A172 (cell line): ENCODE measurements at regions not wholly inside any gene's neighbourhood (a gene's known extent, or its start where the extent isn't known, plus 50 kb on each side); places are given as distances from the start of the nearest gene placed in this dataset.

ENCODE experiments used
- DNase-seq: peaks from one replicate; pipeline ENCODE4 v3.0.0-alpha.2; 2015; ENCODE audit warnings: low spot score

DNA sequence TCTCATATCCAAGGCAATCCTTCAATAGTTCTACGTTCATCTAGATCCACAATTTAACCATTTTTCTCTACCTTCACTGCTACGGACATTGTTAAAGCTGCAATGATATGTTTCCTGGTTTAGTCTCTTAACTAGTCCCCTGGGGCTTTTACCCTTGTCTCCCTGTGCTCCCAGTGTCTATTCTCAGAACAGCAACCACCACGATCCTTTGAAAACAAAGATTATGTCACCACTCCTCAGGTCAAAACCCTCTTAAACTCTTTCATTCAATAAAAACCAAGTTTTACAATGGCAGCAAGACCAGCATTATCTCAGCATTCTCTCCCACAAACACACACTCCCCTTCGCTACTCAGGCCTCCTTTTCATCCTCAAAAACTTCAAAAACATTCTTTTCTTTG is 298.2 kb upstream of the CHST9 start:
- DNase-seq: no peak

DNA sequence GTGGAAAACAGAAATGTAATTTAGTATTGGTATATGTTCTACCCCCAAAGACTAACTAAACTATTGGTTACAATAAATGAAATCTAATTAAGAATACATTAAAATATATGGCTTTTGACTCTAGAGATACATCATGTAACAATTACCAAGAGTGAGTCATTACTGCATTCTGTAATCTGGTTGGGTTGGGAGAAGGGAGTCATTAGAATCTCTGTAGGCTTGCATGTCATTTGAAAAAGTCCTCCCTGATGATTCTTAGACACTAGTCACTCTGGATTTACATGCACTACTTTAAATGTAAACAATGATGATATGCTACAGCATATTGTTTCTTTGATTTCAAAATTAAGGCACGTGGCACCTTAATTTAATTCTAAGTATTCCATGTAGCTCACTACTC is 293.4 kb upstream of the CHST9 start:
- no peak for DNase-seq

DNA sequence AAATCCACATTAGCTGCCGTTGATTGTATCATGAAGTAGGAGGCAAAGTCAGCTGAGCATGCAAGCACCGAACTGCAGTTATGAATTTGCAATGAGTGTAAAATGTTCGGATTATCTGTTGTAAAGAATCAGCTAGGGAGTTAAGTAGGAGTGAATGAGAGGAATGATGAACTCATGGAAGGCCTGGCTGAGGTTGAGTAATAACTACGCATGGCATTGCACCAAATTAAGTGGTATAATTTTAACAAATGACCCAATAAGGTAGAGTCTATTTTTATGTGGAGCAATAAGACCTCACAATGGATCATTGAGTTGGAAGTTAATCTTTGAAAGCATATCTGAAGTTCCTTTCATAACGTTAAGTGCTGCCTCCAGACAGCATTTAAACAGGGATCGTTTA is 288.2 kb upstream of the CHST9 start:
- DNase-seq: no peak

DNA sequence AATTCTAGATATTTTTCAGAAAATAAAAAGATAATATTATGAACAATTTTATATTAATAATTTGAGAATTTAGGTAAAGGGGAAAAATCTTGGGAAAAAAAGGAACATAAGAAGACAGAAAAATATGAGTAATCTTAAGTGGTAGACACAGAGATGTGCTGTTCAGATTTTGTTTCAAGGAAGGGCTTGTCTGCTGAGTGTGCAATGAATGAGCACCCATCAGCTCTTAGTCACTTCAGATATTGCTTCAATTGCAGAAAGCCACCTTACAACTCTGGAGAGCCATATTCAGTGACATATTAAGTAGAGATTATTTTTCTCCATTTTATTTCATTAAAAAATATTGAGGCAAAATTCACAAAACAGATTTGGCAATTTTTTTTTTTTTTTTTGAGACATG is 282.0 kb upstream of the CHST9 start:
- no peak for DNase-seq

DNA sequence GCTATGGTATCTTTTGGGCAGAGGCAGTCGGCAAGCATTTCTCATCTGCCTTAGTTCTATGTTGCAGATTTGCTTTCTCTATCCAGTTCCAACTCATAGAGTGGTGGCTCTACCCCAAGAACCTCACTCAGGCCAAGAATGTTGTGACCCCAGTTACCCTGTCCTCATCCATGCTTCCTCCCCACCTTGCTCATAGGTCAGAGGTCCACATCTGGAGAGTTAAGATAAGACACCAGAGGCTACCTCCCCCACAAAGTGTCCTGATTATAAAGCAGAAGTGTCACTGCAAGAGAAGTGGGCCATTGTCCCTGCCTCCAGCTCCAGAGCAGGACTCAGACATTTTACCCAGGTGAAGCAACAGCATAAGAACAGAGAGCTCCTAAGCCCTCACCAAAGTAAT is 276.8 kb upstream of the CHST9 start:
- DNase-seq: no peak

DNA sequence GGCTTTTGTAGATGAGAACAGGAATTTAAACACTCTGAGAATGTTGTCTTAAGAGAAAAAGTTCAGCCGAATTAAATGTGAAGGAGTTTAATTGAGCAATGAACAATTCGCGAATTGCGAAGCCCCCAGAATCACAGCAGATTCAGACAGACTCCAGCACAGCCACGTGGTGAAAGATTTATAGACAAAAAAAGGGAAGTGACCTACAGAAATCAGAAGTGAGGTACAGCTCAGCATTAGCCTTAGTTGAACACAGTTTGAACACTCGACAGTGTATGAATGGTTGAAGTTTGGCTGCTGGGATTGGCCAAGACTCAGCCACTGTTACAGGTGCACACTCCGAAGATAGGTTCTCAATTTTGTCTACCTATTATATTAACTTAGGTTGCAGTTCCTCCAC is 264.0 kb upstream of the CHST9 start:
- DNase-seq: no peak

DNA sequence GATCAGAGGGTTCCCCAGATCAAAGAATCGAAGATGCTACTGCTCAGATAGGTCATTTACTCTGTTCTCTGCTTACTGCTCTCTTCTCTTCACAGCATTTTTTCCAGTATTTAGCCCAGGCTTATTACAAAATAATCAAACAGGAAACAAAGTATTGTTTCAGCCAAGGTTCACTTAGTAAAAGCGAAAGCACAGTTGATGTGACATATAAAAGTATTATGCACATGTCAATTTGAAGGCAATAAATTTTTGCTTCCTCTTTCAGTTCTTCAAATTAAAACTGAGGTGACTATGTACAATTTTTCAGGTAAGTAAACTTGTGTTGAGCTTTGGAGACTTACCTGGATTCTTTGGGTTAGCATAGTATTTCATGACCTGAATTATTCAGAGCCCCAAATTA is 262.8 kb upstream of the CHST9 start:
- DNase-seq: no peak

DNA sequence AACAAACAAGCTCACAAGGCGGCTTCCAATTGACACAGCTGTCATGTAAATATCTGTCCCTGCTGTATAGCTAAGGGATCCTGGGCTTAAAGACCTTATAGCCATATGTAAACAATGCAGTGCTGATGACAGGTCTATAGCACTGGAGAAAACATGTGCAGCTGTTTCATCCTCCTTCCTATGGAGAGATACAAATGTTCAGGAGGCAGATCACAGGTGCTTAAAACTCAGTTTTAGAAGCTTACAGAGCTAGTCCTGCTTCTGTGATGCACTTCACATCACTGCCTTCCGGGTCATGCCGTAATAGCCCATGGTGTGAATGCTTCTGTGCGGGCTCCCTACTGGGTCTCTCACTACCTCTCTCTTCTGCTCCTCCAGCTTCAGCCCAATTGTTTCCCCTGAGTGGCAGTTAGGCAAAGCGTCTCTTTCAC is 262.4 kb upstream of the CHST9 start:
- DNase-seq: no peak

DNA sequence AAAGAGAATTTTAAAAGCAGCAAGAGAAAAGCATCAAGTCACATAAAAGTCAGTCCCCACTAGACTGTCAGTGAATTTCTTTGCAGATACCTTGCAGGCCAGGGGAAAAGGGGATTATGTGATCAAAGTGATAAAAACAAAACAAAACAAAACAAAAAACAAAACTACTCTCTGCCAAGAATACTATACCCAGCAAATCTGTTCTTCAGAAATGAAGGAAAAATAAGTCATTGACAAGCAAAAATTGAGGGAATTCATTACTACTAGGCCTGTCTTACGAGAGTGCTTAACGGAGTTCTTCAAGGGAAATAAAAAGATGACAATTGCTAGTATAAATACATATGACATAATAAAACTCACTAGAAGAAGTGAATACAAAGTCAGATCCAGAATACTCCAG is 245.5 kb upstream of the CHST9 start:
- DNase-seq: no peak

DNA sequence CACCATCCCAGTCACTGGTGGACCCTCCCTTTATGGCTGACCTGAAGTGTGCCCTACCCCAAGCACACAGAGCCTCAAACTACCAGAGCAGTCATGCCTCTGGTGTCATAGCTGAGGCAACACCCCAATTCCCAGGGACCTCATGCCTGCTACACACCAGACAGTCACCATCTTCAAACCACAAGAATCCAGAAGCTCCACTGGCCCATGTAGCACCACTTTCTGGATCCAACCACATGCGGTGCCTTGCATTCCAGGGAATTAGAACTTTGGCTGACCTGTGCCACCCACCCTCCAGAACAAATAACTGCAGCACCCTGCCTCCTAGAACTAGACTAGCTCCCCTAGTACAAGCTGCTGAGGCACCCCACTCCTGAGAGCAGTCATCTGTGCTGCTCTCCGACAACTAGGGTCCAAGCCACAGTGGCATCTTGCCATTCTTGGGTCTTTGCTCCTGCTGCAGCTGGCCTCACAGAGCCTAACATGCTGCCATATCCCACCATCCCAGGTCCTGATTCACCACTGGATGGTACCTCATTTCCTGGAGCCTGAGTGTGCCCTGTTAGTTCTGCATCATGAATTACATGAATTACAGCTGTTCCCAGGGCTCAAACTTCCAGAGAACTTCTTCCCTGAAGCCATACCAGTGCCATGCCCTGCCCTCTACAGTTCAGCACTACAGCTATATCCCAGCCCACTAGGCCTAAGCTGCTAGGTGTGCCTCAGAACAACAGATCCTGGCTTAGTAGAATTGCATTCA is 243.8 kb upstream of the CHST9 start:
- DNase-seq: no peak

DNA sequence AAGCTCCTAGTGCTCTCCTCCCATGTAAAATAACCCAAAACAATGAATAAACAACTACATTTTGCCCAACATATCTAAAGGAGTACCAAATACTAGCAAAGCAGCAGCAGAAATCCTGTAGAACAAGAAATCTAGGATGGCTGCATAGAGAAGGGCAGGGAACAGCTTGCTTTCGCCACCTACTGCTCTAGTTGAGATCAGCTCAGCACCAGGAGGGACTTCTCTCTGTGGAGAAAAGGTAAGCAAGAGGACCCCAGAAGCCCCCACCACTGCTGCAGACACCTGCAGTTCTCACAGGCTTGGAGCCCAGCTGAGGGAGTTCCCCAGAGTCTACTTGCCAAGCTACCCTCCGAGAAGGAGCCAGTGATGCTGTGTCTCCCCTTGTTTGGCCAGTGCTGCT is 243.0 kb upstream of the CHST9 start:
- DNase-seq: no peak

DNA sequence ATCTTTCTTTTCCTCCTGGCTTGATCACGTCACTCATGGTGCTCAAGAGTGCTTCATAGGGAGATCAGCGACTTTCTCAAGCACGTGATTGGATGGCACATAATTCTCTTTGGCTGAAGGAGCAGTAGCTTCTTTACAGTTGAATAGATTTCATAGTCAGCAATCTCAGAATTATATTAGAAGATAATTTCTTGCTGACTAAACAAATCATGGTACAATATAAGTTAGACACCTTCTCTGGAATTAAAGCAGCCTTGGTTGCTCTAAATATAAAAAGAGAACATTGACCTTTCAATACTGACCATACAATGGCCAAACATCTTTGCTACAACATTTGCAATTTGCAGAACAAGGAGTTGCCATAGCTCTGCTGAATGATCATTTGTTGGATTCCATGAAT is 238.5 kb upstream of the CHST9 start:
- no peak for DNase-seq

DNA sequence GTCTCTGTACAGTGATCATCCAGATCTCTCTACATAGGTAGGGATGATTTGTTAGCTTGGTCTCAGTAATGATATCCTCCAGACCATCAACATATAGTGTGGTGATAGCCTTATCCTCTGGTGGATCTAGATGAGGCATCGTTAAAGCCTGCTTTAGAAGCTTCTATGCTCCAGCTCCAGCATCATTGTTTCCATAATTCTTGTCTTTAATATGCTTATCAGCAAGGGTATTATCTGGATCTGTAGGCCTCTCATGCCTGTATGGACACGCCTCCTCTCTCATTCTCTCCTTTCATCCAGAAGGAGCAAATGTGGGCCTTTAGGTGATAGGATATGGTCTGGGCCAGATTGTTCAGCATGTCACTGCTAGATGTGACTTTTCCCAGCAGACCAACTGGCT is 234.5 kb upstream of the CHST9 start:
- DNase-seq: no peak

DNA sequence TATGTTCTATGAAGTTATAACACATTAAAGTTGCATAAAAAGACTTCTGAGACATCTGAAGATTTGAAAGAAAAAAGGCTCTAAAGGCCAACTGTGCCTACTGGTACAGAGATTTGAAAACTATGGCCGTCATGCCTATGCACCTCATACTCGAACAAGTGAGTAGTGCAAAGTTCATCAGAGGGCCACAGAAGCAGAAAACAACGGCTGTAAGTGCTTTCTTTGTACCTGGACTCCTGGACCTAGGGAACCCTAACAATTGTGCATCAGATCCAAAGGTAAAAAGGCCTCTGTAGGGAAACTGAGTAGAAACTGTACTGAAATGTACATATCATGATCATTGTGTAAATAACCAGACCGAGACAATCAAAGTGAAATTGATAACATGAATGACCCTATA is 230.4 kb upstream of the CHST9 start:
- DNase-seq: no peak

DNA sequence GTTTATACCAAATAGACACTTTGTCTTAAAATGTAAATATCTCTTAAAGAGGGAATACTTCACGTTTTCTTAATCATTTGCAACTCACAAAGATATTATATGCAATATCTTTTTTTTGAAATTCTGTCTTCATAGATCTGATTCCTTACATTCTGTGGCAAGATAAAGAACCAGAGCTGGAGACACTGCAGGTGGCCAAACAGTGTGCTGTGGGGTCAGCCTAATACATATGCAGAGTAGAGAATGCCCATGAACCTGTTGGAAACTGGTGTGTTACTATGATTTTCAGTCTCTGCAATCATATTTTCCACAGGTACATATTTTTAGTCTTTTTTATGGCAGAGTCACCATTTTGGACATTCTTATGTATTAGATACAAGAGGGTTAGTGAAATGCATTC is 229.6 kb upstream of the CHST9 start:
- no peak for DNase-seq

DNA sequence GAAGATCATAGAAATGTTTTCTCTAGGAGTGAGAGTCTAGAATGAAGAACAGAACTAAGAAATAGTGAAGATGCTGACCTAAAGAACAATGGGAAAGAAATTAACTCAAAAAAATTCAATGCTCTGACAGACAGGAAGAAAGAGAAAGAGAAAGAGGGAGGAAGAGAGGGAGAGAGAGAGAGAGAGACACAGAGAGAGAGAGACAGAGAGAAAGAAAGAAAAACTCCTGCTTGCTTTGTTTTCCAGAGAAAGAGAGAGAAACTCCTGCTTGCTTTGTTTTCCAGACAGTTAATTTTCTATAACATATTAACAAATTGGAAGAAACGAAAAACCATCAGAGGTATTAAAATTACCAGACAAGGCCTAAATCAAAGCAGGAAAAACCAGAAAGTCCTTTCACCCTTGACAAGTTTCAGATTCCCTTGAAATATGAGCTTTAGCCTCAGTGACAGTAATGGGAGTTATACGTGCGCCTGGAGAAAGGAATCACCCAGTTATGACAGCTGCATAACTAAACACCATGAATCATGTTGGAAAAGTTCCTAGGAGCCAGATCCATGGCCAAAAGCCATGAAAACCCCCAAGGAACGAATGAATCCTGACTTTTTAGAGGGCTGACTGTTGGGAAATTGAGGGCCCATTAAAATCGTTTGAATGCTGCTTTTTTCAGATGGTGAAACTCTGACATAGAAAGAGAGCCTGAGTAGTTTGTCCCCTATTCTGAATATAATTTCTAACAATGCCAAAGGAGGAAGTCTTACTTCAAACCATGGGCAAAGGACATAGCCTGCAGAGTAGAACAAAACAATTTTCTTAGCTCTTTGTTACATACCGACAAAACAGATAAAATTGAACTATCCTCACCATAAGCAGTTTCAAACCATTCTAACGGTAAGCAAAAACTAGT is 228.6 kb upstream of the CHST9 start:
- no peak for DNase-seq

DNA sequence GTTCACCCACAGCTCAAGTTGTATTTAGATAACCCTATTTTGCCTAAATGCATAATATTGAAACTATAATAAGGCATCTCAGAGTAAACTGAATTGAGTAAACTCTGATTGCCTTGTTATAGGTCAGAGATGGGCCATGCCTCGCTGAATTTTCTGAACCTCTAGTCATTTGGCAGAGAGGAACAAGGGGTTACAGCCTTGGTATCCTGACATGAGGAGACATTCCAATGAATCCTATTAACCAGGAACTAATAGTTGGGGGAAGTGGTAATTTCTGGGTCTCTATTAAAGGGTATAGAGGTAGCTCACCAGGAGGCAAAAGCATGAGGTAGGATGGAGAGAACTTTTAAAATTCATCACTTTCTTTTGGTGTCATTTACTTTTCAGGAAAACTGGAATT is 227.4 kb upstream of the CHST9 start:
- DNase-seq: no peak

DNA sequence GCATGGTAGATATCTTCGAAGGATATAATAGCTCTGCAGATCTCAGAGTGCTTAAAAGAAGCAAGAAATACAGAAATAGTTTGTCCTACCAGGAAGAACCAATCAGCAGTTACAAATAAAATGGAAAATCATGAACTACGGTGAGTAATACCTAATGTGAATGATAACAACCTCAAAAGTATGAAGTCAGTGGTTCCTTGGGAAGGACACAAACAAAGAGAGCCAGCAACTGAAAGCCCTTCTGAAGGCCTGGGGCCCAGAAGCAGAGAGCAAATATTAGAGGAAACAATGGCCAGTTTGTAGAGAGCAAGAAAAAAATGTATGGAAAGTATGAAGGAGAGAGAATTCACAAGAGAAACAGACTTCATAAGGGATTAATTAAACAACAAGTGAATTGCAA is 226.8 kb upstream of the CHST9 start:
- DNase-seq: no peak

DNA sequence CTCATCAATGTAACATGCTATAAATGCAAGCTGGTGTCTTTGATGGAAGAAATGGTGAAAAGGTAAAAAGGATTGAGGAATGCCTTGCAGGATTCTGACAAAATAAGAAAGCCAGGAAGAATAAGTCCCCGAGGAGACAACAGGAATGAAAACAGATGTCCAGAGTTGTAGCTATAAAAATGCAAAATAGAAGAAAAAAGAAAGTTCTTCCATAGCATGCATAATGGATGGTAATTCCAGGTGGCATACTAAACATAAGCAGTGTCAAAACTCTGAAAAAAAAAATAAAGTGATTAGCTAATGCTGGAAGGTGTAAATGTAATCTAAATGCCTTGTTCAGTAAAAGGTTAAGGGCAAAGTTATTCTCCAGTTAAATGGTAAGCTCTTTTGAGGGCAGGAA is 225.9 kb upstream of the CHST9 start:
- no peak for DNase-seq

DNA sequence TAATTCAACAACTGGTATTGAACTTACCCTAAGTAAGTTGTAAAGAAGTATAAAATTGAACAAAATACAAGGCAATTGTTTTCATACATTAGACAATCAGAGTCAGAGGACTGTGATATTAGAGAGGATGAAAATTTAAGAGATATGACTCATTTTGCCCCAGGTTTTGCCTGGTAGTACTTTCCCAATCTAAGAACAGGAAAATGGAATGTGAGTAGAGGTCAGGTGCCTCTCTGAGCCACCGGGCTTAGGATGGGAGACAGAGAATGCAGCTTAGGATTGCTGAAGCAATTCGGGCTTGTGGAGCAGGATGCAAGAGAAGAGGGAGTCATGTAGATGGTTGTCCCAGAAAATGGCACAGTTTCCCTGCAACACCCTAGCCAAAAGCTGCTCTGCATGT is 219.7 kb upstream of the CHST9 start:
- no peak for DNase-seq

DNA sequence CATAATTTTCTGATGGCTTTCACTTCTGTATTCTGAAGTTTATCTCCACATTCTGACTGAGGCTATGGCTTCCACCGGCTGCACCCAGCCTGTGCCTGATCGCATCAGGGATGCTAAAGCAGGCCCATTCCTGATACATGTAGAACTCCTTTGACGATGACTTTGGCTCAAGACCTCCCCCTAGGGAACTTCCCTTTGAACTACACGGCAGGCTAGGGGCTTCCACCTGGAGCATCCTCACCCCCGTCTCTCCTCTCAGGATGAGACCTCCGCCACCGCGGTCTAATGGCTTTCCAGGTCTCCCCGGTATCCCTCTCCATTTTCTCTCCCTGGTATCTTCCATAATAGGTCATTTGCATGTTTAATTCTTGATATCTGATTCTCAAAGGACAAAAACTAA is 214.9 kb upstream of the CHST9 start:
- DNase-seq: no peak

DNA sequence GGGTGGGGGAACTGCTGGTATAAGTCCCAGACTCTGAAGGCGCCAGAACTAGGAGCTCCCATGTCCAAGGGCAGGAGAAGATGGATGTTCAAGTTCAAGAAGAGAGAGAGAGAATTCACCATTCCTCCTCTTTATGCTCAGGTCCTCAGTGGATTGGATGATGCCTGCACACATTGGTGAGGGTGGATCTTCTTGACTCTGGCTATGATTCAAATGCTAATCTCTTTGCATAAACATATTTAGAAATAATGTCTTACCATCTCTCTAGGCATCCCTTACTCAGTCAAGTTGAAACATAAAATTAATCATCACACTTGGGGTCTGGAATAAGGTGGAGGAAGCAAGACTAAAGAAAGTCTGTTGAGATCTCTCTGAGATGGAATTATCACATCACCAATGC is 210.6 kb upstream of the CHST9 start:
- no peak for DNase-seq

DNA sequence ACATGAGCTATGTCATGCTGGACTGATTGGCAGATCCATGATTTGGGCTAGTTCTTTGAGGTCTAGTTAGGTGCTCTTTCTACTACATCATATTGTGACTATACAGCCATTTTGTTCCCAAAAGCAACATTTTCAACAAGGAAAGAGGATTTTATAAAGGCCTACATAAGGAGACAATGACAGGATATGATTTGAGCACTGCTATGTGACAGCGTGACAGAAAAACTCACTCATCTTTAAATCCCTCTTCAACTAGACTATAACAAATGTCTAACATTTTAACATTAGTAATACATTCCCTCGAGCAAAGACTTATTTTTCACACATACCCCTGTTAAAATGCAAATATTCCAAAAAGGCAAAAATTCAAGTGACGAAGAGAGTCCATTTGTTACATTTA is 209.6 kb upstream of the CHST9 start:
- DNase-seq: no peak
